ENCODE measurements at regions not wholly inside any gene's neighbourhood (a gene's known extent, or its start where the extent isn't known, plus 50 kb on each side); places are given as distances from the start of the nearest gene placed in this dataset.

- peaks cover 4 to 10% of the 10 kb centered on the region in 2 experiments for H3K27me3 ChIP-seq (ENCODE audit: control insufficient read depth in 1 of 2, insufficient read depth in 2 of 2, low read length in 2 of 2)
- intact Hi-C loops (cut with DNase I, micrococcal nuclease), result no loop called here
- no peaks in the 10 kb centered on the region for H3K36me3 Mint-ChIP-seq (ENCODE audit: low read depth)
- peaks cover 53% of the 10 kb centered on the region for H3K27me3 Mint-ChIP-seq
- H3K4me1 Mint-ChIP-seq (ENCODE audit: low read depth), result no peaks in the 10 kb centered on the region
- peaks cover 0 to 4% of the 10 kb centered on the region in 2 experiments for H3K9me3 ChIP-seq (ENCODE audit: control insufficient read depth in 1 of 2, insufficient read depth in 1 of 2, low read length in 2 of 2)
- peaks cover 5% of the 10 kb centered on the region for H3K9me3 Mint-ChIP-seq
- TF ChIP-seq, protein P1, sequence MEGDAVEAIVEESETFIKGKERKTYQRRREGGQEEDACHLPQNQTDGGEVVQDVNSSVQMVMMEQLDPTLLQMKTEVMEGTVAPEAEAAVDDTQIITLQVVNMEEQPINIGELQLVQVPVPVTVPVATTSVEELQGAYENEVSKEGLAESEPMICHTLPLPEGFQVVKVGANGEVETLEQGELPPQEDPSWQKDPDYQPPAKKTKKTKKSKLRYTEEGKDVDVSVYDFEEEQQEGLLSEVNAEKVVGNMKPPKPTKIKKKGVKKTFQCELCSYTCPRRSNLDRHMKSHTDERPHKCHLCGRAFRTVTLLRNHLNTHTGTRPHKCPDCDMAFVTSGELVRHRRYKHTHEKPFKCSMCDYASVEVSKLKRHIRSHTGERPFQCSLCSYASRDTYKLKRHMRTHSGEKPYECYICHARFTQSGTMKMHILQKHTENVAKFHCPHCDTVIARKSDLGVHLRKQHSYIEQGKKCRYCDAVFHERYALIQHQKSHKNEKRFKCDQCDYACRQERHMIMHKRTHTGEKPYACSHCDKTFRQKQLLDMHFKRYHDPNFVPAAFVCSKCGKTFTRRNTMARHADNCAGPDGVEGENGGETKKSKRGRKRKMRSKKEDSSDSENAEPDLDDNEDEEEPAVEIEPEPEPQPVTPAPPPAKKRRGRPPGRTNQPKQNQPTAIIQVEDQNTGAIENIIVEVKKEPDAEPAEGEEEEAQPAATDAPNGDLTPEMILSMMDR (IDR thresholded peaks at IDR 0.05), result no peak
- H3K4me1 ChIP-seq (ENCODE audit: insufficient read depth, low read length), result no peaks in the 10 kb centered on the region
- DNase-seq, result no peak
- H3K36me3 ChIP-seq (ENCODE audit: insufficient read depth, low read length), result no peaks in the 10 kb centered on the region
- CTCF ChIA-PET, result no interaction called here
- H3K4me3 ChIP-seq (ENCODE audit: low read length), result no peak overlapping the region
- POLR2A ChIA-PET, result no interaction called here
- no peak for ATAC-seq (ENCODE audit: poor library complexity)
- H3K27ac ChIP-seq (ENCODE audit: low read depth in 1 of 2, low read length in 2 of 2), result no peak overlapping the region
- H3K27ac Mint-ChIP-seq, result no peak overlapping the region
- no peak overlapping the region for H3K4me3 Mint-ChIP-seq
Observed at GRCh38 chr14:88934351-88934806, 109.9 kb downstream of the TTC8 start.

- ATAC-seq (ENCODE audit: poor library complexity) (no peak), DNase-seq (no peak)
- peaks cover 4 to 10% of the 10 kb centered on the region in 2 experiments for H3K27me3 ChIP-seq (ENCODE audit: control insufficient read depth in 1 of 2, insufficient read depth in 2 of 2, low read length in 2 of 2)
- TF ChIP-seq, protein P1 (IDR thresholded peaks at IDR 0.05), result no peak
- no peaks in the 10 kb centered on the region for H3K36me3 ChIP-seq (ENCODE audit: insufficient read depth, low read length)
- no peak overlapping the region for H3K4me3 ChIP-seq (ENCODE audit: low read length)
- no peaks in the 10 kb centered on the region for H3K4me1 ChIP-seq (ENCODE audit: insufficient read depth, low read length)
- Mint-ChIP-seq H3K36me3 (ENCODE audit: low read depth) (no peaks in the 10 kb centered on the region), H3K9me3 (no peaks in the 10 kb centered on the region), H3K27me3 (peaks cover 55% of the 10 kb centered on the region), H3K27ac (no peak overlapping the region), H3K4me1 (ENCODE audit: low read depth) (no peaks in the 10 kb centered on the region), H3K4me3 (no peak overlapping the region)
- intact Hi-C loops (cut with DNase I, micrococcal nuclease), result no loop called here
- ChIA-PET CTCF (no interaction called here), POLR2A (no interaction called here)
- peaks cover 0 to 2% of the 10 kb centered on the region in 2 experiments for H3K9me3 ChIP-seq (ENCODE audit: control insufficient read depth in 1 of 2, insufficient read depth in 1 of 2, low read length in 2 of 2)
- no peak overlapping the region for H3K27ac ChIP-seq (ENCODE audit: low read depth in 1 of 2, low read length in 2 of 2)
Observed at GRCh38 chr14:88935083-88935482, 110.6 kb downstream of the TTC8 start.

GRCh38 chr14:88937706-88938105 is 113.3 kb downstream of the TTC8 start:
- Histone ChIP-seq H3K36me3 (ENCODE audit: insufficient read depth, low read length) (no peaks in the 10 kb centered on the region), H3K4me1 (ENCODE audit: insufficient read depth, low read length) (no peaks in the 10 kb centered on the region), H3K9me3 (ENCODE audit: control insufficient read depth in 1 of 2, insufficient read depth in 1 of 2, low read length in 2 of 2) (no peaks in the 10 kb centered on the region), H3K27ac (ENCODE audit: low read depth in 1 of 2, low read length in 2 of 2) (no peak overlapping the region), H3K4me3 (ENCODE audit: low read length) (no peak overlapping the region), H3K27me3 (ENCODE audit: control insufficient read depth in 1 of 2, insufficient read depth in 2 of 2, low read length in 2 of 2) (peaks cover 4 to 8% of the 10 kb centered on the region in 2 experiments)
- ATAC-seq (ENCODE audit: poor library complexity) (no peak), DNase-seq (no peak)
- Mint-ChIP-seq H3K27me3 (peaks cover 49% of the 10 kb centered on the region), H3K27ac (no peak overlapping the region), H3K36me3 (ENCODE audit: low read depth) (no peaks in the 10 kb centered on the region), H3K9me3 (no peaks in the 10 kb centered on the region), H3K4me3 (no peak overlapping the region), H3K4me1 (ENCODE audit: low read depth) (no peaks in the 10 kb centered on the region)
- TF ChIP-seq, protein P1 (IDR thresholded peaks at IDR 0.05), result no peak
- intact Hi-C loops (cut with DNase I, micrococcal nuclease), result no loop called here
- ChIA-PET CTCF (interaction anchor here (0.7 kb wide), 1 partner anchor 49 kb away, joined by 3 read pairs; no protein-coding TSS in a partner anchor), POLR2A (no interaction called here)

All from CD4-positive, alpha-beta T cell (primary cell).